ENCODE measurements at regions not wholly inside any gene's neighbourhood (a gene's known extent, or its start where the extent isn't known, plus 50 kb on each side); places are given as distances from the start of the nearest gene placed in this dataset.

- TF ChIP-seq POLR2A (IDR thresholded peaks at IDR 0.05): no peak
- TF ChIP-seq CTCF (IDR thresholded peaks at IDR 0.05): no peak
These were observed 95.6 kb downstream of the NDFIP1 start for GRCh38 chr5:142204219-142204618.

Data from adrenal gland (tissue), 5 donors.